ENCODE measurements at regions not wholly inside any gene's neighbourhood (a gene's known extent, or its start where the extent isn't known, plus 50 kb on each side); places are given as distances from the start of the nearest gene placed in this dataset.
"Not testable (repeated sequence)": the region's sequence is repeated elsewhere in the genome, so short reads cannot be mapped to it uniquely, and the experiment has no call there.

GRCh38 chr10:65786279-65786678, 1139.6 kb upstream of the LRRTM3 start:
- WGBS, 3 donors = 95 to 99% (median 98%) methylated on average over 2 of the region's 2 CpGs
- H3K27me3 ChIP-seq = no peaks in the 10 kb centered on the region
- DNase-seq = no peak
- H3K4me3 ChIP-seq = no peak overlapping the region
- no peaks in the 10 kb centered on the region for H3K9me3 ChIP-seq
- intact Hi-C loops (cut with DNase I) = no loop called here
- no peaks in the 10 kb centered on the region for H3K4me1 ChIP-seq (ENCODE audit: insufficient read depth)
- TF ChIP-seq CTCF (IDR thresholded peaks at IDR 0.05) = no peak
- TF ChIP-seq EP300 (IDR thresholded peaks at IDR 0.05) = no peak
- TF ChIP-seq POLR2A (IDR thresholded peaks at IDR 0.05) = no peak
- no peaks in the 10 kb centered on the region for H3K36me3 ChIP-seq
- no peak overlapping the region for H3K27ac ChIP-seq

GRCh38 chr10:65787571-65787970, 1138.3 kb upstream of the LRRTM3 start:
- WGBS, 3 donors = 83 to 87% (median 86%) methylated on average over 1 of the region's 1 CpG
- H3K9me3 ChIP-seq = no peaks in the 10 kb centered on the region
- H3K36me3 ChIP-seq = no peaks in the 10 kb centered on the region
- H3K4me3 ChIP-seq = no peak overlapping the region
- no peaks in the 10 kb centered on the region for H3K4me1 ChIP-seq (ENCODE audit: insufficient read depth)
- intact Hi-C loops (cut with DNase I) = no loop called here
- no peak overlapping the region for H3K27ac ChIP-seq
- TF ChIP-seq CTCF (IDR thresholded peaks at IDR 0.05) = no peak
- no peak for TF ChIP-seq POLR2A (IDR thresholded peaks at IDR 0.05)
- no peak for TF ChIP-seq EP300 (IDR thresholded peaks at IDR 0.05)
- H3K27me3 ChIP-seq = no peaks in the 10 kb centered on the region
- DNase-seq = no peak

GRCh38 chr10:65788271-65788670, 1137.6 kb upstream of the LRRTM3 start:
- intact Hi-C loops (cut with DNase I) = no loop called here
- Histone ChIP-seq H3K36me3 (no peaks in the 10 kb centered on the region), H3K27ac (no peak overlapping the region), H3K9me3 (no peaks in the 10 kb centered on the region), H3K4me3 (no peak overlapping the region), H3K27me3 (no peaks in the 10 kb centered on the region), H3K4me1 (ENCODE audit: insufficient read depth) (no peaks in the 10 kb centered on the region)
- DNase-seq = no peak
- TF ChIP-seq POLR2A (IDR thresholded peaks at IDR 0.05) (no peak), EP300 (IDR thresholded peaks at IDR 0.05) (no peak), CTCF (IDR thresholded peaks at IDR 0.05) (no peak)

GRCh38 chr10:65791979-65792378, 1133.9 kb upstream of the LRRTM3 start:
- no peaks in the 10 kb centered on the region for H3K4me1 ChIP-seq (ENCODE audit: insufficient read depth)
- H3K9me3 ChIP-seq = no peaks in the 10 kb centered on the region
- DNase-seq = no peak
- no peaks in the 10 kb centered on the region for H3K36me3 ChIP-seq
- WGBS, 3 donors = 88 to 96% (median 92%) methylated on average over 1 of the region's 1 CpG
- intact Hi-C loops (cut with DNase I) = no loop called here
- no peak overlapping the region for H3K27ac ChIP-seq
- TF ChIP-seq POLR2A (IDR thresholded peaks at IDR 0.05) = no peak
- H3K27me3 ChIP-seq = no peaks in the 10 kb centered on the region
- H3K4me3 ChIP-seq = no peak overlapping the region

- H3K4me1 ChIP-seq (ENCODE audit: insufficient read depth) = no peaks in the 10 kb centered on the region
- no peak overlapping the region for H3K27ac ChIP-seq
- WGBS, 3 donors = 30 to 49% (median 36%) methylated on average over 4 of the region's 4 CpGs
- no peak for DNase-seq
- no peaks in the 10 kb centered on the region for H3K9me3 ChIP-seq
- no peak overlapping the region for H3K4me3 ChIP-seq
- H3K27me3 ChIP-seq = no peaks in the 10 kb centered on the region
- no peaks in the 10 kb centered on the region for H3K36me3 ChIP-seq
- TF ChIP-seq EP300 (IDR thresholded peaks at IDR 0.05) (no peak), CTCF (IDR thresholded peaks at IDR 0.05) (no peak), POLR2A (IDR thresholded peaks at IDR 0.05) (no peak)
- intact Hi-C loops (cut with DNase I) = no loop called here
Measured at GRCh38 chr10:65793738-65794425, 1132.0 kb upstream of the LRRTM3 start.

- H3K4me3 ChIP-seq; H3K9me3 ChIP-seq; H3K4me1 ChIP-seq (ENCODE audit: insufficient read depth); intact Hi-C loops (cut with DNase I); H3K27ac ChIP-seq; H3K27me3 ChIP-seq; H3K36me3 ChIP-seq; DNase-seq: not testable (repeated sequence)
- 96 to 98% (median 97%) methylated on average over 19 of the region's 19 CpGs for WGBS, 3 donors
Measured at GRCh38 chr10:65794861-65795260, 1131.0 kb upstream of the LRRTM3 start.
